Heart right ventricle (tissue), 16 donors: ENCODE measurements at regions not wholly inside any gene's neighbourhood (a gene's known extent, or its start where the extent isn't known, plus 50 kb on each side); places are given as distances from the start of the nearest gene placed in this dataset.

Experiments used
- ATAC-seq, 8 donors: fragments of 200-7000 bp; cut with Tn5 transposase; one replicate each; pipeline ENCODE4 v1.9.1; 2020; ENCODE audit warnings: mild to moderate bottlenecking in 8 of 8, moderate library complexity in 8 of 8, moderate number of reproducible peaks in 1 of 8
- DNase-seq, 2 donors: peaks; one replicate each; pipeline ENCODE4 v3.0.0-alpha.2; 2020
- H3K27ac ChIP-seq, 10 donors: fragments of 200-600 bp; sonication (generic) in 2 of 10; one replicate each; pipeline versions ENCODE4 v1.5.0 to v1.8.0; 2020 to 2022; ENCODE audit warnings: mild to moderate bottlenecking in 3 of 10
- H3K27me3 ChIP-seq, 7 donors: fragments of 200-600 bp; one replicate each; pipeline ENCODE4 v1.8.0; 2021 to 2022; ENCODE audit warnings: mild to moderate bottlenecking in 2 of 7
- H3K36me3 ChIP-seq, 9 donors: fragments of 200-600 bp; sonication (generic) in 1 of 9; one replicate each; pipeline versions ENCODE4 v1.5.0 to v1.8.0; 2020 to 2022; ENCODE audit warnings: mild to moderate bottlenecking in 2 of 9
- H3K4me1 ChIP-seq, 9 donors: fragments of 200-600 bp; sonication (generic) in 1 of 9; one replicate each; pipeline versions ENCODE4 v1.5.0 to v1.8.0; 2020 to 2022; ENCODE audit warnings: mild to moderate bottlenecking in 4 of 9
- H3K4me3 ChIP-seq, 10 donors: fragments of 200-600 bp; sonication (generic) in 2 of 10; one replicate each; pipeline versions ENCODE4 v1.5.0 to v1.8.0; 2020 to 2022; ENCODE audit warnings: mild to moderate bottlenecking in 7 of 10, moderate library complexity in 2 of 10
- H3K9me3 ChIP-seq, 11 donors: fragments of 200-600 bp in 10 of 11; sonication (generic) in 2 of 11; one replicate each; pipeline versions ENCODE4 v1.5.0 to v1.8.0; 2013 to 2022; ENCODE audit warnings: mild to moderate bottlenecking in 2 of 11, control low read depth in 1 of 11, moderate library complexity in 1 of 11
- WGBS, 2 donors: extraction: QIAGEN DNeasy Blood & Tissue Kit; methylation state at CpG; one replicate each; pipeline ENCODE4 v1.1.7; 2013; ENCODE audit warnings: inconsistent platforms in 1 of 2; 5-methylcytosine and 5-hydroxymethylcytosine counted together
- intact Hi-C, 10 donors: fragments of 100-400 bp; cut with DNase I; formaldehyde crosslinking; loops; one replicate each; pipeline versions ENCODE4 v1.11.1 to v1.14.2; 2022
- TF ChIP-seq, protein P1 (sequence below), 9 donors: fragments of 200-600 bp; sonication (generic) in 2 of 9; IDR thresholded peaks; one replicate each; pipeline versions ENCODE4 v1.5.0 to v1.8.0; 2021 to 2022; ENCODE audit warnings: antibody characterized with exemption in 9 of 9, mild to moderate bottlenecking in 5 of 9, moderate library complexity in 1 of 9
- donor health status: Arrhythmogenic right ventricular cardiomyopathy.
- donor health status: ischemic (EF 13 %, LVEDD 7.1; RV severe dilation, severe dysfunction).
- donor health status: healthy with polysubstance abuse.
- donor health status: DM: no; HTN: yes; CAD: no.
- donor health status: DM: no; HTN: no; CAD: no.
- donor health status: ischemic (EF 25% LVEDD 6.9; RV normal size, moderate dysfunction).
- donor health status: ischemic (EF 25% LVEDD 5.7; RV mildly dilated, moderate dysfunction).
- donor health status: healthy.
- donor health status: DM: yes; HTN: yes; CAD: no.
- donor health status: Ischemic cardiomyopathy.
- donor health status: ischemic (EF 35%, LVEDD 5.7; RV mildly dilated, moderate dysfunction).
- donor health status: nonischemic (EF 11% LVEDD 7.7; RV severe dilation, severe dysfunction).
- donor health status: DM: yes; HTN: yes; CAD: no.
- donor health status: PGD.
- donor health status: ischemic (EF 29% LVEDD 5.4; RV normal size, mild dysfunction).
- donor health status: nonischemic (EF 23%, LVEDD 6.1; RV moderate dilation, normal function).

GRCh38 chr2:147698166-147698565, 146.7 kb upstream of the ACVR2A start:
- H3K4me3 ChIP-seq: no peak overlapping the region
- no peaks in the 10 kb centered on the region for H3K36me3 ChIP-seq
- H3K4me1 ChIP-seq: no peaks in the 10 kb centered on the region
- TF ChIP-seq, protein P1, sequence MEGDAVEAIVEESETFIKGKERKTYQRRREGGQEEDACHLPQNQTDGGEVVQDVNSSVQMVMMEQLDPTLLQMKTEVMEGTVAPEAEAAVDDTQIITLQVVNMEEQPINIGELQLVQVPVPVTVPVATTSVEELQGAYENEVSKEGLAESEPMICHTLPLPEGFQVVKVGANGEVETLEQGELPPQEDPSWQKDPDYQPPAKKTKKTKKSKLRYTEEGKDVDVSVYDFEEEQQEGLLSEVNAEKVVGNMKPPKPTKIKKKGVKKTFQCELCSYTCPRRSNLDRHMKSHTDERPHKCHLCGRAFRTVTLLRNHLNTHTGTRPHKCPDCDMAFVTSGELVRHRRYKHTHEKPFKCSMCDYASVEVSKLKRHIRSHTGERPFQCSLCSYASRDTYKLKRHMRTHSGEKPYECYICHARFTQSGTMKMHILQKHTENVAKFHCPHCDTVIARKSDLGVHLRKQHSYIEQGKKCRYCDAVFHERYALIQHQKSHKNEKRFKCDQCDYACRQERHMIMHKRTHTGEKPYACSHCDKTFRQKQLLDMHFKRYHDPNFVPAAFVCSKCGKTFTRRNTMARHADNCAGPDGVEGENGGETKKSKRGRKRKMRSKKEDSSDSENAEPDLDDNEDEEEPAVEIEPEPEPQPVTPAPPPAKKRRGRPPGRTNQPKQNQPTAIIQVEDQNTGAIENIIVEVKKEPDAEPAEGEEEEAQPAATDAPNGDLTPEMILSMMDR (IDR thresholded peaks at IDR 0.05): no peak
- DNase-seq (no peak), ATAC-seq (no peak)
- WGBS, 2 donors: 84 to 87% methylated on average over 2 of the region's 2 CpGs
- intact Hi-C loops: no loop called here
- peaks cover 0 to 5% (median 0%) of the 10 kb centered on the region in 7 donors for H3K27me3 ChIP-seq
- H3K27ac ChIP-seq: no peak overlapping the region
- H3K9me3 ChIP-seq: no peaks in the 10 kb centered on the region

- 96 to 97% methylated on average over 2 of the region's 2 CpGs for WGBS, 2 donors
- intact Hi-C loops: no loop called here
Measured at GRCh38 chr2:147696426-147696825, 148.4 kb upstream of the ACVR2A start.

GRCh38 chr2:147689220-147689909, 155.5 kb upstream of the ACVR2A start:
- H3K27me3 ChIP-seq: peaks cover 0 to 5% (median 0%) of the 10 kb centered on the region in 7 donors
- intact Hi-C loops: no loop called here
- peaks cover 0 to 20% (median 0%) of the 10 kb centered on the region in 9 donors for H3K4me1 ChIP-seq
- WGBS, 2 donors: 63 to 74% methylated on average over 2 of the region's 2 CpGs
- H3K36me3 ChIP-seq: no peaks in the 10 kb centered on the region
- ATAC-seq (peak in 7 of 8 donors; percentile 37 to 71 (median 47)), DNase-seq (no peak)
- TF ChIP-seq, protein P1 (IDR thresholded peaks at IDR 0.05): no peak
- H3K9me3 ChIP-seq: no peaks in the 10 kb centered on the region
- peak overlapping the region in 1 of 10 donors; percentile 24 for H3K27ac ChIP-seq
- H3K4me3 ChIP-seq: no peak overlapping the region

More at GRCh38 chr2:147696426-147696825, 148.4 kb upstream of the ACVR2A start:
- peaks cover 0 to 5% (median 0%) of the 10 kb centered on the region in 7 donors for H3K27me3 ChIP-seq
- DNase-seq (no peak), ATAC-seq (no peak)
- no peak overlapping the region for H3K4me3 ChIP-seq
- no peaks in the 10 kb centered on the region for H3K36me3 ChIP-seq
- TF ChIP-seq, protein P1 (IDR thresholded peaks at IDR 0.05): no peak
- no peak overlapping the region for H3K27ac ChIP-seq
- H3K4me1 ChIP-seq: no peaks in the 10 kb centered on the region
- H3K9me3 ChIP-seq: no peaks in the 10 kb centered on the region

GRCh38 chr2:147688242-147688641, 156.6 kb upstream of the ACVR2A start:
- H3K36me3 ChIP-seq: no peaks in the 10 kb centered on the region
- DNase-seq (no peak), ATAC-seq (no peak)
- peaks cover 0 to 1% (median 0%) of the 10 kb centered on the region in 7 donors for H3K27me3 ChIP-seq
- TF ChIP-seq, protein P1 (IDR thresholded peaks at IDR 0.05): no peak
- no peak overlapping the region for H3K4me3 ChIP-seq
- no peak overlapping the region for H3K27ac ChIP-seq
- H3K9me3 ChIP-seq: no peaks in the 10 kb centered on the region
- peaks cover 0 to 20% (median 0%) of the 10 kb centered on the region in 9 donors for H3K4me1 ChIP-seq
- intact Hi-C loops: no loop called here
- 68 to 73% methylated on average over 1 of the region's 1 CpG for WGBS, 2 donors
